Loucy (cell line): ENCODE measurements at regions not wholly inside any gene's neighbourhood (a gene's known extent, or its start where the extent isn't known, plus 50 kb on each side); places are given as distances from the start of the nearest gene placed in this dataset.

Experiments
- H2AFZ ChIP-seq: fragments of 200-600 bp; sonication (generic); 2 replicates; pipeline ENCODE4 v1.6.0; 2016; ENCODE audit warnings: antibody characterized with exemption, mild to moderate bottlenecking, low read length, moderate library complexity
- H3F3A ChIP-seq: fragments of 200-600 bp; 2 replicates; pipeline ENCODE4 v1.6.0; 2016; ENCODE audit warnings: antibody characterized with exemption, low read depth, mild to moderate bottlenecking
- H3K27me3 ChIP-seq: fragments of 200-600 bp; sonication (generic); 2 replicates; pipeline ENCODE4 v1.6.1; 2014; ENCODE audit warnings: low read length, mild to moderate bottlenecking; ENCODE audit not compliant: insufficient read depth, poor library complexity, severe bottlenecking
- H3K36me3 ChIP-seq: fragments of 200-600 bp; sonication (generic); 2 replicates; pipeline ENCODE4 v1.6.1; 2016; ENCODE audit warnings: low read length; ENCODE audit not compliant: insufficient read depth
- H3K4me1 ChIP-seq: fragments of 200-600 bp; sonication (generic); 2 replicates; pipeline ENCODE4 v1.5.1; 2014; ENCODE audit warnings: low read length, mild to moderate bottlenecking; ENCODE audit not compliant: insufficient read depth, poor library complexity, severe bottlenecking
- H3K4me2 ChIP-seq: fragments of 200-600 bp; sonication (generic); 2 replicates; pipeline ENCODE4 v1.6.0; 2014; ENCODE audit warnings: antibody characterized with exemption, low read length, low read depth, mild to moderate bottlenecking; ENCODE audit not compliant: poor library complexity, severe bottlenecking
- H3K4me3 ChIP-seq: fragments of 200-600 bp; sonication (generic); 2 replicates; pipeline ENCODE4 v1.5.1; 2014; ENCODE audit warnings: low read length, mild to moderate bottlenecking, mixed read lengths; ENCODE audit not compliant: poor library complexity, severe bottlenecking
- H3K79me2 ChIP-seq: fragments of 200-600 bp; sonication (generic); 2 replicates; pipeline ENCODE4 v1.6.1; 2014; ENCODE audit warnings: low read length; ENCODE audit not compliant: insufficient read depth
- H3K9ac ChIP-seq: fragments of 200-600 bp; sonication (generic); 2 replicates; pipeline ENCODE4 v1.6.0; 2014; ENCODE audit warnings: mild to moderate bottlenecking, low read depth, low read length, moderate library complexity; ENCODE audit not compliant: poor library complexity, severe bottlenecking
- H3K9me2 ChIP-seq: fragments of 200-600 bp; sonication (generic); replicated peaks from 2 replicates; pipeline ENCODE4 v1.6.1; 2016; ENCODE audit warnings: low read depth, low read length, mixed read lengths
- H3K9me3 ChIP-seq: fragments of 200-600 bp; sonication (generic); 2 replicates; pipeline ENCODE4 v1.6.1; 2014; ENCODE audit warnings: mild to moderate bottlenecking, antibody characterized with exemption, low read length, low read depth; ENCODE audit not compliant: insufficient read depth
- H4K20me1 ChIP-seq: fragments of 200-600 bp; sonication (generic); 2 replicates; pipeline ENCODE4 v1.6.0; 2014; ENCODE audit warnings: antibody characterized with exemption, low read length, mild to moderate bottlenecking; ENCODE audit not compliant: insufficient read depth, poor library complexity, severe bottlenecking
- CTCF ChIP-seq: fragments of 200-600 bp; sonication (generic); conservative IDR thresholded peaks from 2 replicates; pipeline ENCODE4 v1.5.1; 2014; ENCODE audit warnings: mild to moderate bottlenecking, antibody characterized with exemption, low read length
- EZH2phosphoT487 ChIP-seq: fragments of 200-600 bp; IDR thresholded peaks from 2 replicates; pipeline ENCODE4 v1.6.1; 2018; ENCODE audit warnings: antibody characterized with exemption, mild to moderate bottlenecking, moderate library complexity, borderline replicate concordance

GRCh38 chr13:77430377-77430951, 103.6 kb upstream of the MYCBP2 start:
- H4K20me1 ChIP-seq, result no peaks in the 10 kb centered on the region

GRCh38 chr13:77429320-77430142, 102.6 kb upstream of the MYCBP2 start:
- no peaks in the 10 kb centered on the region for H4K20me1 ChIP-seq
- no peaks in the 10 kb centered on the region for H3K36me3 ChIP-seq
- no peaks in the 10 kb centered on the region for H3K79me2 ChIP-seq
- no peaks in the 10 kb centered on the region for H3K4me1 ChIP-seq
- no peaks in the 10 kb centered on the region for H3K9me2 ChIP-seq
- no peak overlapping the region for H2AFZ ChIP-seq
- H3K9me3 ChIP-seq, result no peaks in the 10 kb centered on the region
- H3K27me3 ChIP-seq, result no peaks in the 10 kb centered on the region
- H3K4me3 ChIP-seq, result no peak overlapping the region
- H3F3A ChIP-seq, result no peaks in the 10 kb centered on the region
- no peak overlapping the region for H3K4me2 ChIP-seq
- TF ChIP-seq CTCF (no peak), EZH2phosphoT487 (no peak)
- H3K9ac ChIP-seq, result no peak overlapping the region

More at GRCh38 chr13:77430377-77430951, 103.6 kb upstream of the MYCBP2 start:
- no peak for TF ChIP-seq EZH2phosphoT487
- TF ChIP-seq CTCF, result no peak
- H3K9me3 ChIP-seq, result no peaks in the 10 kb centered on the region
- no peaks in the 10 kb centered on the region for H3K79me2 ChIP-seq
- no peak overlapping the region for H3K4me2 ChIP-seq
- H3K36me3 ChIP-seq, result no peaks in the 10 kb centered on the region
- H3K4me3 ChIP-seq, result no peak overlapping the region
- no peaks in the 10 kb centered on the region for H3K9me2 ChIP-seq
- H2AFZ ChIP-seq, result no peak overlapping the region
- H3K27me3 ChIP-seq, result no peaks in the 10 kb centered on the region
- no peak overlapping the region for H3K9ac ChIP-seq
- H3F3A ChIP-seq, result no peaks in the 10 kb centered on the region
- no peaks in the 10 kb centered on the region for H3K4me1 ChIP-seq

GRCh38 chr13:77425705-77426104, 98.8 kb upstream of the MYCBP2 start:
- Histone ChIP-seq H3K9ac (no peak overlapping the region), H3K4me2 (no peak overlapping the region), H3K27me3 (no peaks in the 10 kb centered on the region), H4K20me1 (no peaks in the 10 kb centered on the region), H3K9me3 (no peaks in the 10 kb centered on the region), H3K4me3 (no peak overlapping the region), H3K36me3 (no peaks in the 10 kb centered on the region), H3K4me1 (no peaks in the 10 kb centered on the region), H2AFZ (0 out of 2 replicates have a peak overlapping the region, but pooled peaks have one; percentile 10), H3K79me2 (no peaks in the 10 kb centered on the region), H3F3A (no peaks in the 10 kb centered on the region), H3K9me2 (no peaks in the 10 kb centered on the region)
- TF ChIP-seq EZH2phosphoT487, result no peak
- no peak for TF ChIP-seq CTCF
